GM23338 (cell line): ENCODE measurements at regions not wholly inside any gene's neighbourhood (a gene's known extent, or its start where the extent isn't known, plus 50 kb on each side); places are given as distances from the start of the nearest gene placed in this dataset.

ENCODE experiments used
- CREB1 ChIP-seq: fragments of 250-450 bp; sonication (Bioruptor Pico); IDR thresholded peaks from 2 replicates; pipeline ENCODE4 v1.5.0; 2020; ENCODE audit warnings: low read depth, mild to moderate bottlenecking, moderate library complexity
- CTCF ChIP-seq, 2 experiments: fragments of 200-600 bp in 1 of 2; sonication (generic) in 1 of 2; conservative IDR thresholded peaks; 2 replicates each; pipeline versions ENCODE4 v1.5.1 to v1.6.1; 2016 to 2017; ENCODE audit warnings: antibody characterized with exemption in 2 of 2, low read depth in 2 of 2, mild to moderate bottlenecking in 2 of 2, moderate library complexity in 1 of 2
- EZH2 ChIP-seq: fragments of 200-600 bp; sonication (generic); IDR thresholded peaks from one replicate; pipeline ENCODE4 v1.8.0; 2017; ENCODE audit warnings: antibody characterized with exemption, mild to moderate bottlenecking, low read depth; ENCODE audit not compliant: unreplicated experiment
- POLR2AphosphoS5 ChIP-seq: IDR thresholded peaks from 2 replicates; pipeline ENCODE4 v1.6.1; 2016; ENCODE audit warnings: antibody characterized with exemption, low read depth

- TF ChIP-seq CTCF (conservative IDR thresholded peaks at IDR 0.05; ENCODE audit: low read depth in 2 of 2) (no peak), POLR2AphosphoS5 (no peak), CREB1 (CRISPR knock-in tag) (no peak), EZH2 (no peak)
Measured at GRCh38 chr7:16980539-16980938, 98.8 kb upstream of the AGR3 start.
